HCT116 (cell line): ENCODE measurements at regions not wholly inside any gene's neighbourhood (a gene's known extent, or its start where the extent isn't known, plus 50 kb on each side); places are given as distances from the start of the nearest gene placed in this dataset.

ENCODE experiments used
- ATAC-seq: fragments of 200-7000 bp; cut with Tn5 transposase; 2 replicates; pipeline ENCODE4 v1.9.1; 2020; ENCODE audit warnings: mild to moderate bottlenecking, moderate library complexity
- BruUV-seq: library from RNA; stranded (reverse); fragments of 400-500 nt; replicated peaks from 2 replicates; lab custom pipeline; 2021; lab: Mats Ljungman, UMichigan
- CTCF ChIA-PET: fragments of 300-600 bp; sonication (Branson Sonifier 250); formaldehyde crosslinking; loops from one replicate; lab custom pipeline; 2021; ENCODE audit warnings: antibody characterized with exemption; lab: Charles Lee
- POLR2A ChIA-PET: fragments of 300-600, 350-600 bp; sonication (Branson Sonifier 250); formaldehyde crosslinking; loops from one replicate; lab custom pipeline; 2021; ENCODE audit warnings: antibody characterized with exemption; lab: Charles Lee
- RAD21 ChIA-PET, 2 experiments: fragments of 300-600 bp; sonication (Branson Sonifier 250); formaldehyde crosslinking; loops; one replicate each; lab custom pipeline; 2023; ENCODE audit warnings: low total read pairs in 2 of 2; ENCODE audit not compliant: uncharacterized antibody in 2 of 2, unreplicated experiment in 2 of 2, low non-redundant PET in 1 of 2; lab: Charles Lee
- DNase-seq: peaks from one replicate; pipeline ENCODE4 v3.0.0-alpha.2; 2010; ENCODE audit warnings: low read depth, low spot score
- H2AFZ ChIP-seq: fragments of 200-600 bp; shearing (Covaris generic), sonication (generic); 2 replicates; pipeline ENCODE4 v1.6.1; 2017; ENCODE audit warnings: low read depth, mixed run types, mixed read lengths, antibody characterized with exemption, low read length; ENCODE audit not compliant: poor library complexity, severe bottlenecking
- H3K27ac ChIP-seq: 2 replicates; pipeline ENCODE4 v1.5.1; 2012; ENCODE audit warnings: low read depth, low read length
- H3K27me3 ChIP-seq: fragments of 200-600 bp; sonication (generic); 2 replicates; pipeline ENCODE4 v1.6.1; 2016; ENCODE audit warnings: mixed run types, low read length, mixed read lengths; ENCODE audit not compliant: insufficient read depth
- H3K36me3 ChIP-seq, 2 experiments: fragments of 200-500 bp in 1 of 2; fragments of 200-600 bp in 1 of 2; sonication (Bioruptor generic) in 1 of 2; sonication (generic) in 1 of 2; 2 replicates each; pipeline versions ENCODE4 v1.5.1 to v1.6.1; 2014 to 2016; ENCODE audit warnings: low read length in 2 of 2, inconsistent platforms in 1 of 2, mixed read lengths in 1 of 2, mixed run types in 1 of 2; ENCODE audit not compliant: insufficient read depth in 2 of 2, control insufficient read depth in 1 of 2
- H3K4me1 ChIP-seq, 2 experiments: fragments of 200-600 bp in 1 of 2; sonication (generic) in 1 of 2; 2 replicates each; pipeline versions ENCODE4 v1.5.1 to v1.6.1; 2012 to 2017; ENCODE audit warnings: low read length in 2 of 2, inconsistent platforms in 1 of 2, mild to moderate bottlenecking in 1 of 2, mixed read lengths in 1 of 2, mixed run types in 1 of 2, moderate library complexity in 1 of 2; ENCODE audit not compliant: insufficient read depth in 2 of 2, control insufficient read depth in 1 of 2
- H3K4me2 ChIP-seq: fragments of 200-600 bp; sonication (generic); 2 replicates; pipeline ENCODE4 v1.6.1; 2017; ENCODE audit warnings: mixed run types, low read length, mixed read lengths
- H3K4me3 ChIP-seq, 2 experiments: fragments of 200-600 bp in 1 of 2; sonication (generic) in 1 of 2; replicated peaks in 1 of 2; 2 replicates each; pipeline ENCODE4 v1.5.1; 2011 to 2016; ENCODE audit warnings: low read length in 2 of 2, control low read depth in 1 of 2, low read depth in 1 of 2, mild to moderate bottlenecking in 1 of 2, mixed read lengths in 1 of 2, mixed run types in 1 of 2
- H3K79me2 ChIP-seq: fragments of 200-600 bp; sonication (generic); 2 replicates; pipeline ENCODE4 v1.6.1; 2017; ENCODE audit warnings: mild to moderate bottlenecking, mixed run types, low read length, moderate library complexity, mixed read lengths; ENCODE audit not compliant: insufficient read depth
- H3K9ac ChIP-seq: fragments of 200-600 bp; sonication (generic); 2 replicates; pipeline ENCODE4 v1.6.1; 2016; ENCODE audit warnings: low read length, mixed read lengths
- H3K9me2 ChIP-seq: fragments of 200-600 bp; sonication (generic), shearing (Covaris generic); 2 replicates; pipeline ENCODE4 v1.6.1; 2017; ENCODE audit warnings: mixed run types, mild to moderate bottlenecking, moderate library complexity; ENCODE audit not compliant: insufficient read depth
- H3K9me3 ChIP-seq, 2 experiments: fragments of 200-500 bp in 1 of 2; fragments of 200-600 bp in 1 of 2; sonication (Bioruptor generic) in 1 of 2; sonication (generic) in 1 of 2; 2 replicates each; pipeline ENCODE4 v1.6.1; 2014 to 2017; ENCODE audit warnings: low read length in 2 of 2, mixed read lengths in 2 of 2, inconsistent platforms in 1 of 2, low read depth in 1 of 2, mild to moderate bottlenecking in 1 of 2, mixed run types in 1 of 2, moderate library complexity in 1 of 2; ENCODE audit not compliant: control insufficient read depth in 1 of 2, insufficient read depth in 1 of 2
- H4K20me1 ChIP-seq: fragments of 200-600 bp; sonication (generic), shearing (Covaris generic); 2 replicates; pipeline ENCODE4 v1.6.1; 2017; ENCODE audit warnings: mixed run types, mild to moderate bottlenecking, moderate library complexity; ENCODE audit not compliant: insufficient read depth
- CBX3 ChIP-seq: IDR thresholded peaks from 2 replicates; pipeline ENCODE4 v1.6.1; 2012; ENCODE audit warnings: low read depth
- EGR1 ChIP-seq: IDR thresholded peaks from 2 replicates; pipeline ENCODE4 v1.6.1; 2012; ENCODE audit warnings: low read depth
- ELF1 ChIP-seq: IDR thresholded peaks from 2 replicates; pipeline ENCODE4 v1.6.1; 2012; ENCODE audit warnings: low read depth, borderline replicate concordance
- EZH2 ChIP-seq: fragments of 200-600 bp; sonication (generic); IDR thresholded peaks from 2 replicates; pipeline ENCODE4 v1.6.1; 2017; ENCODE audit warnings: antibody characterized with exemption, mixed run types
- POLR2A ChIP-seq: IDR thresholded peaks from 2 replicates; pipeline ENCODE4 v1.7.0; 2011; ENCODE audit warnings: borderline replicate concordance; ENCODE audit not compliant: insufficient read depth, insufficient read length; ENCODE audit errors: extremely low read depth
- RAD21 ChIP-seq: IDR thresholded peaks from 2 replicates; pipeline ENCODE4 v1.6.1; 2012; ENCODE audit warnings: low read depth, mild to moderate bottlenecking
- SIN3A ChIP-seq: IDR thresholded peaks from 2 replicates; pipeline ENCODE4 v1.6.1; 2012; ENCODE audit warnings: low read depth
- SRF ChIP-seq: IDR thresholded peaks from 2 replicates; pipeline ENCODE4 v1.6.1; 2012; ENCODE audit warnings: low read depth
- TCF7L2 ChIP-seq: IDR thresholded peaks from 2 replicates; pipeline ENCODE4 v1.7.0; 2011; ENCODE audit warnings: borderline replicate concordance, inconsistent platforms; ENCODE audit not compliant: insufficient read depth, insufficient read length; ENCODE audit errors: extremely low read depth
- YY1 ChIP-seq: IDR thresholded peaks from 2 replicates; pipeline ENCODE4 v1.6.1; 2011; ENCODE audit warnings: low read length, low read depth, moderate library complexity, mild to moderate bottlenecking; ENCODE audit not compliant: insufficient replicate concordance; ENCODE audit errors: extremely low read depth
- ZFX ChIP-seq: fragments of 450-650 bp; IDR thresholded peaks from 2 replicates; pipeline ENCODE4 v1.6.1; 2017
- ZNF274 ChIP-seq: fragments of 200-500 bp; sonication (Bioruptor generic); IDR thresholded peaks from 2 replicates; pipeline ENCODE4 v1.6.1; 2014; ENCODE audit warnings: mild to moderate bottlenecking, low read depth, low read length, inconsistent platforms
- intact Hi-C: fragments of 100-400 bp; cut with micrococcal nuclease; formaldehyde crosslinking; loops from 2 replicates; pipeline ENCODE4 v1.10.0; 2022
- TF ChIP-seq, protein P1 (sequence below): IDR thresholded peaks from 2 replicates; pipeline ENCODE4 v1.6.1; 2011; ENCODE audit warnings: mild to moderate bottlenecking, low read length, moderate library complexity; ENCODE audit not compliant: insufficient replicate concordance; ENCODE audit errors: extremely low read depth
- TF ChIP-seq, protein P2 (sequence below): IDR thresholded peaks from 2 replicates; pipeline ENCODE4 v1.6.1; 2012; ENCODE audit warnings: low read depth

DNA sequence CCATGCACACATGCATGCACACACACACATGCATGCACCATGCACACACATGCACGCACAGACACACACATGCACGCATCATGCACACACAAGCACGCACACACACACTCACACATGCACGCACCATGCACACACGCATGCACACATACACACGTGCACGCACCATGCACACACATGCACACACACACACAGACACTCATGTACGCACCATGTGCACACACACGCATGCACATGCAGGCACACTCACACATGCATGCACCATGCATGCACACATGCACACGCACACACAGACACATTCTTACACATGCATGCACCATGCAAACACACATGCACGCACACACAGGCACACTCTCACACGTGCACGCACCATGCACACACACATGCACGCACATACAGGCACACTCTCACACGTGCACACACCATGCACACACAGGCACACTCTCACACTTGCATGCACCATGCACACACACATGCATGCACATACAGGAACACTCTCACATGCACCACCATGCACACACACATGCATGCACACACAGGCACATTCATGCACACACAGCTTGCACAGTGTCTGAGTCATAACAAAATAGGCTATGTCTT is 117.5 kb downstream of the TENT4A start:
- Histone ChIP-seq H3K9me3 (peaks cover 6 to 9% of the 10 kb centered on the region in 2 experiments; a peak in 3 of 4 replicates), H2AFZ (no peak overlapping the region), H3K27ac (no peak overlapping the region), H3K9ac (no peak overlapping the region), H3K9me2 (no peaks in the 10 kb centered on the region), H3K4me3 (no peak overlapping the region), H3K4me2 (no peak overlapping the region), H3K27me3 (no peaks in the 10 kb centered on the region), H3K4me1 (no peaks in the 10 kb centered on the region), H3K79me2 (no peaks in the 10 kb centered on the region), H4K20me1 (no peaks in the 10 kb centered on the region), H3K36me3 (no peaks in the 10 kb centered on the region)
- BruUV-seq: no TSS peak
- RAD21 ChIA-PET: no interaction called here
- CTCF ChIA-PET: no interaction called here
- ATAC-seq (no peak), DNase-seq (no peak)
- TF ChIP-seq YY1: no peak
- TF ChIP-seq POLR2A: no peak
- TF ChIP-seq SRF: no peak
- TF ChIP-seq ZNF274: no peak
- TF ChIP-seq CBX3: no peak
- TF ChIP-seq EZH2: no peak
- TF ChIP-seq, protein P1, sequence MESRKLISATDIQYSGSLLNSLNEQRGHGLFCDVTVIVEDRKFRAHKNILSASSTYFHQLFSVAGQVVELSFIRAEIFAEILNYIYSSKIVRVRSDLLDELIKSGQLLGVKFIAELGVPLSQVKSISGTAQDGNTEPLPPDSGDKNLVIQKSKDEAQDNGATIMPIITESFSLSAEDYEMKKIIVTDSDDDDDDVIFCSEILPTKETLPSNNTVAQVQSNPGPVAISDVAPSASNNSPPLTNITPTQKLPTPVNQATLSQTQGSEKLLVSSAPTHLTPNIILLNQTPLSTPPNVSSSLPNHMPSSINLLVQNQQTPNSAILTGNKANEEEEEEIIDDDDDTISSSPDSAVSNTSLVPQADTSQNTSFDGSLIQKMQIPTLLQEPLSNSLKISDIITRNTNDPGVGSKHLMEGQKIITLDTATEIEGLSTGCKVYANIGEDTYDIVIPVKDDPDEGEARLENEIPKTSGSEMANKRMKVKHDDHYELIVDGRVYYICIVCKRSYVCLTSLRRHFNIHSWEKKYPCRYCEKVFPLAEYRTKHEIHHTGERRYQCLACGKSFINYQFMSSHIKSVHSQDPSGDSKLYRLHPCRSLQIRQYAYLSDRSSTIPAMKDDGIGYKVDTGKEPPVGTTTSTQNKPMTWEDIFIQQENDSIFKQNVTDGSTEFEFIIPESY: no peak
- TF ChIP-seq EGR1: no peak
- no peak for TF ChIP-seq ZFX
- TF ChIP-seq RAD21: no peak
- no peak for TF ChIP-seq ELF1
- no peak for TF ChIP-seq TCF7L2
- TF ChIP-seq, protein P2, sequence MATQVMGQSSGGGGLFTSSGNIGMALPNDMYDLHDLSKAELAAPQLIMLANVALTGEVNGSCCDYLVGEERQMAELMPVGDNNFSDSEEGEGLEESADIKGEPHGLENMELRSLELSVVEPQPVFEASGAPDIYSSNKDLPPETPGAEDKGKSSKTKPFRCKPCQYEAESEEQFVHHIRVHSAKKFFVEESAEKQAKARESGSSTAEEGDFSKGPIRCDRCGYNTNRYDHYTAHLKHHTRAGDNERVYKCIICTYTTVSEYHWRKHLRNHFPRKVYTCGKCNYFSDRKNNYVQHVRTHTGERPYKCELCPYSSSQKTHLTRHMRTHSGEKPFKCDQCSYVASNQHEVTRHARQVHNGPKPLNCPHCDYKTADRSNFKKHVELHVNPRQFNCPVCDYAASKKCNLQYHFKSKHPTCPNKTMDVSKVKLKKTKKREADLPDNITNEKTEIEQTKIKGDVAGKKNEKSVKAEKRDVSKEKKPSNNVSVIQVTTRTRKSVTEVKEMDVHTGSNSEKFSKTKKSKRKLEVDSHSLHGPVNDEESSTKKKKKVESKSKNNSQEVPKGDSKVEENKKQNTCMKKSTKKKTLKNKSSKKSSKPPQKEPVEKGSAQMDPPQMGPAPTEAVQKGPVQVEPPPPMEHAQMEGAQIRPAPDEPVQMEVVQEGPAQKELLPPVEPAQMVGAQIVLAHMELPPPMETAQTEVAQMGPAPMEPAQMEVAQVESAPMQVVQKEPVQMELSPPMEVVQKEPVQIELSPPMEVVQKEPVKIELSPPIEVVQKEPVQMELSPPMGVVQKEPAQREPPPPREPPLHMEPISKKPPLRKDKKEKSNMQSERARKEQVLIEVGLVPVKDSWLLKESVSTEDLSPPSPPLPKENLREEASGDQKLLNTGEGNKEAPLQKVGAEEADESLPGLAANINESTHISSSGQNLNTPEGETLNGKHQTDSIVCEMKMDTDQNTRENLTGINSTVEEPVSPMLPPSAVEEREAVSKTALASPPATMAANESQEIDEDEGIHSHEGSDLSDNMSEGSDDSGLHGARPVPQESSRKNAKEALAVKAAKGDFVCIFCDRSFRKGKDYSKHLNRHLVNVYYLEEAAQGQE: no peak
- no peak for TF ChIP-seq SIN3A
- intact Hi-C loops: no loop called here
- POLR2A ChIA-PET: no interaction called here
